HG03039 (cell line): ENCODE measurements at regions not wholly inside any gene's neighbourhood (a gene's known extent, or its start where the extent isn't known, plus 50 kb on each side); places are given as distances from the start of the nearest gene placed in this dataset.

ENCODE experiments used
- ATAC-seq: cut with Tn5 transposase; IDR thresholded peaks from one replicate; pipeline ENCODE4 v1.9.1; 2021; ENCODE audit warnings: mild to moderate bottlenecking, moderate library complexity; ENCODE audit not compliant: unreplicated experiment

- ATAC-seq, result no peak
These were observed 283.4 kb upstream of the PARD3B start for GRCh38 chr2:204261846-204262245.

GRCh38 chr2:204264085-204264553 lies 281.2 kb upstream of the PARD3B start:
- ATAC-seq, result no peak

GRCh38 chr2:204264621-204265140 lies 280.6 kb upstream of the PARD3B start:
- ATAC-seq, result no peak

- no peak for ATAC-seq
These were observed 279.5 kb upstream of the PARD3B start for GRCh38 chr2:204265681-204266181.

- no peak for ATAC-seq
These were observed 276.8 kb upstream of the PARD3B start for GRCh38 chr2:204268458-204268857.

- ATAC-seq, result no peak
These were observed 276.3 kb upstream of the PARD3B start for GRCh38 chr2:204268971-204269370.

- ATAC-seq, result no peak
These were observed 273.2 kb upstream of the PARD3B start for GRCh38 chr2:204272089-204272488.

- no peak for ATAC-seq
These were observed 272.5 kb upstream of the PARD3B start for GRCh38 chr2:204272610-204273287.

- no peak for ATAC-seq
These were observed 270.8 kb upstream of the PARD3B start for GRCh38 chr2:204274429-204274828.

- ATAC-seq, result no peak
These were observed 270.3 kb upstream of the PARD3B start for GRCh38 chr2:204274991-204275390.

- ATAC-seq, result no peak
These were observed 268.0 kb upstream of the PARD3B start for GRCh38 chr2:204277226-204277625.

- ATAC-seq, result no peak
These were observed 266.8 kb upstream of the PARD3B start for GRCh38 chr2:204278454-204278853.

- ATAC-seq, result no peak
These were observed 265.5 kb upstream of the PARD3B start for GRCh38 chr2:204279819-204280218.

GRCh38 chr2:204280262-204280668 lies 265.0 kb upstream of the PARD3B start:
- no peak for ATAC-seq

- no peak for ATAC-seq
These were observed 263.2 kb upstream of the PARD3B start for GRCh38 chr2:204282081-204282480.

- ATAC-seq, result no peak
These were observed 262.8 kb upstream of the PARD3B start for GRCh38 chr2:204282525-204282924.

- no peak for ATAC-seq
These were observed 256.2 kb upstream of the PARD3B start for GRCh38 chr2:204289066-204289465.

GRCh38 chr2:204292439-204292838 lies 252.8 kb upstream of the PARD3B start:
- no peak for ATAC-seq

GRCh38 chr2:204293884-204294747 lies 251.2 kb upstream of the PARD3B start:
- no peak for ATAC-seq

- ATAC-seq, result no peak
These were observed 246.9 kb upstream of the PARD3B start for GRCh38 chr2:204298404-204298803.

- no peak for ATAC-seq
These were observed 245.5 kb upstream of the PARD3B start for GRCh38 chr2:204299766-204300165.

- ATAC-seq, result no peak
These were observed 238.6 kb upstream of the PARD3B start for GRCh38 chr2:204306667-204307066.
